ENCODE measurements at regions not wholly inside any gene's neighbourhood (a gene's known extent, or its start where the extent isn't known, plus 50 kb on each side); places are given as distances from the start of the nearest gene placed in this dataset.

DNA sequence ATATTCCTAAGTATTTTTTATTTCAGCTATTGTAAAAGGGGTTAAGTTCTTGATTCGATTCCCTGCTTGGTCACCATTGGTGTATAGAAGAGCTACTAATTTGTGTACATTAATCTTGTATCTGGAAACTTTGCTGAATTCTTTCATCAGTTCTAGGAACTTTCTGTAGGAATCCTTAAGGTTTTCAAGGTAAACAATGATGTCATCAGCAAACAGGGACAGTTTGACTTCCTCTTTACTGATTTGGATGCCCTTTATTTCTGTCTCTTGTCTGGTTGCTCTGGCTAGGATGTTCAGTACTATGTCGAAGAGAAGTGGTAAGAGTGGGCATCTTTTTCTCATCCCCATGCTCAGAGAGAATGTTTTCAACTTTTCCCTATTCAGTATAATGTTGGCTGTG, 252.7 kb downstream of the NR4A2 start:
- TF ChIP-seq, protein P1, sequence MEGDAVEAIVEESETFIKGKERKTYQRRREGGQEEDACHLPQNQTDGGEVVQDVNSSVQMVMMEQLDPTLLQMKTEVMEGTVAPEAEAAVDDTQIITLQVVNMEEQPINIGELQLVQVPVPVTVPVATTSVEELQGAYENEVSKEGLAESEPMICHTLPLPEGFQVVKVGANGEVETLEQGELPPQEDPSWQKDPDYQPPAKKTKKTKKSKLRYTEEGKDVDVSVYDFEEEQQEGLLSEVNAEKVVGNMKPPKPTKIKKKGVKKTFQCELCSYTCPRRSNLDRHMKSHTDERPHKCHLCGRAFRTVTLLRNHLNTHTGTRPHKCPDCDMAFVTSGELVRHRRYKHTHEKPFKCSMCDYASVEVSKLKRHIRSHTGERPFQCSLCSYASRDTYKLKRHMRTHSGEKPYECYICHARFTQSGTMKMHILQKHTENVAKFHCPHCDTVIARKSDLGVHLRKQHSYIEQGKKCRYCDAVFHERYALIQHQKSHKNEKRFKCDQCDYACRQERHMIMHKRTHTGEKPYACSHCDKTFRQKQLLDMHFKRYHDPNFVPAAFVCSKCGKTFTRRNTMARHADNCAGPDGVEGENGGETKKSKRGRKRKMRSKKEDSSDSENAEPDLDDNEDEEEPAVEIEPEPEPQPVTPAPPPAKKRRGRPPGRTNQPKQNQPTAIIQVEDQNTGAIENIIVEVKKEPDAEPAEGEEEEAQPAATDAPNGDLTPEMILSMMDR (IDR thresholded peaks at IDR 0.05), result no peak
- TF ChIP-seq POLR2AphosphoS5 (IDR thresholded peaks at IDR 0.05; ENCODE audit: low read depth, low read length), result no peak
- no peak for TF ChIP-seq CHD2 (IDR thresholded peaks at IDR 0.05; ENCODE audit: low read length, partially characterized antibody)
- TF ChIP-seq FOSL2 (IDR thresholded peaks at IDR 0.05; ENCODE audit: borderline replicate concordance, low read depth), result no peak
- TF ChIP-seq, protein P2, sequence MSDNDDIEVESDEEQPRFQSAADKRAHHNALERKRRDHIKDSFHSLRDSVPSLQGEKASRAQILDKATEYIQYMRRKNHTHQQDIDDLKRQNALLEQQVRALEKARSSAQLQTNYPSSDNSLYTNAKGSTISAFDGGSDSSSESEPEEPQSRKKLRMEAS (IDR thresholded peaks at IDR 0.05; ENCODE audit: low read depth), result no peak
- TF ChIP-seq NFIC (IDR thresholded peaks at IDR 0.05; ENCODE audit: borderline replicate concordance), result no peak
- TF ChIP-seq GATA2 (CRISPR knock-in tag; IDR thresholded peaks at IDR 0.05), result no peak
- TF ChIP-seq, protein P3, sequence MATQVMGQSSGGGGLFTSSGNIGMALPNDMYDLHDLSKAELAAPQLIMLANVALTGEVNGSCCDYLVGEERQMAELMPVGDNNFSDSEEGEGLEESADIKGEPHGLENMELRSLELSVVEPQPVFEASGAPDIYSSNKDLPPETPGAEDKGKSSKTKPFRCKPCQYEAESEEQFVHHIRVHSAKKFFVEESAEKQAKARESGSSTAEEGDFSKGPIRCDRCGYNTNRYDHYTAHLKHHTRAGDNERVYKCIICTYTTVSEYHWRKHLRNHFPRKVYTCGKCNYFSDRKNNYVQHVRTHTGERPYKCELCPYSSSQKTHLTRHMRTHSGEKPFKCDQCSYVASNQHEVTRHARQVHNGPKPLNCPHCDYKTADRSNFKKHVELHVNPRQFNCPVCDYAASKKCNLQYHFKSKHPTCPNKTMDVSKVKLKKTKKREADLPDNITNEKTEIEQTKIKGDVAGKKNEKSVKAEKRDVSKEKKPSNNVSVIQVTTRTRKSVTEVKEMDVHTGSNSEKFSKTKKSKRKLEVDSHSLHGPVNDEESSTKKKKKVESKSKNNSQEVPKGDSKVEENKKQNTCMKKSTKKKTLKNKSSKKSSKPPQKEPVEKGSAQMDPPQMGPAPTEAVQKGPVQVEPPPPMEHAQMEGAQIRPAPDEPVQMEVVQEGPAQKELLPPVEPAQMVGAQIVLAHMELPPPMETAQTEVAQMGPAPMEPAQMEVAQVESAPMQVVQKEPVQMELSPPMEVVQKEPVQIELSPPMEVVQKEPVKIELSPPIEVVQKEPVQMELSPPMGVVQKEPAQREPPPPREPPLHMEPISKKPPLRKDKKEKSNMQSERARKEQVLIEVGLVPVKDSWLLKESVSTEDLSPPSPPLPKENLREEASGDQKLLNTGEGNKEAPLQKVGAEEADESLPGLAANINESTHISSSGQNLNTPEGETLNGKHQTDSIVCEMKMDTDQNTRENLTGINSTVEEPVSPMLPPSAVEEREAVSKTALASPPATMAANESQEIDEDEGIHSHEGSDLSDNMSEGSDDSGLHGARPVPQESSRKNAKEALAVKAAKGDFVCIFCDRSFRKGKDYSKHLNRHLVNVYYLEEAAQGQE (IDR thresholded peaks at IDR 0.05; ENCODE audit: low read depth, low read length), result no peak
- no peak for TF ChIP-seq SMC3 (IDR thresholded peaks at IDR 0.05; ENCODE audit: low read depth, low read length)
- TF ChIP-seq GABPA (IDR thresholded peaks at IDR 0.05; ENCODE audit: low read depth), result no peak
- TF ChIP-seq TCF12 (IDR thresholded peaks at IDR 0.05), result no peak
- TF ChIP-seq RFX5 (IDR thresholded peaks at IDR 0.05; ENCODE audit: low read length), result no peak
- TF ChIP-seq EZH2phosphoT487 (IDR thresholded peaks at IDR 0.05; ENCODE audit: borderline replicate concordance, low read depth), result no peak
